Neuronal stem cell (in vitro differentiated cells): ENCODE measurements at regions not wholly inside any gene's neighbourhood (a gene's known extent, or its start where the extent isn't known, plus 50 kb on each side); places are given as distances from the start of the nearest gene placed in this dataset.

Experiments
- DNase-seq: peaks from one replicate; pipeline ENCODE4 v3.0.0-alpha.2; 2013; ENCODE audit warnings: low spot score
- H2AFZ ChIP-seq: one replicate; pipeline ENCODE4 v1.6.1; 2013; ENCODE audit warnings: mild to moderate bottlenecking, low read length, inconsistent platforms
- H2AK5ac ChIP-seq: 2 replicates; pipeline ENCODE4 v1.6.1; 2013; ENCODE audit warnings: low read depth, mild to moderate bottlenecking, inconsistent platforms, low read length, moderate library complexity, mixed read lengths
- H2BK120ac ChIP-seq: 2 replicates; pipeline ENCODE4 v1.6.1; 2013; ENCODE audit warnings: low read depth, mild to moderate bottlenecking, inconsistent platforms, low read length, moderate library complexity, mixed read lengths
- H2BK12ac ChIP-seq: one replicate; pipeline ENCODE4 v1.6.1; 2013; ENCODE audit warnings: low read length, inconsistent platforms
- H2BK15ac ChIP-seq: 2 replicates; pipeline ENCODE4 v1.6.1; 2013; ENCODE audit warnings: mild to moderate bottlenecking, low read length, inconsistent platforms, mixed read lengths
- H2BK5ac ChIP-seq: one replicate; pipeline ENCODE4 v1.6.1; 2013; ENCODE audit warnings: inconsistent platforms, mild to moderate bottlenecking, low read length, moderate library complexity
- H3K14ac ChIP-seq: one replicate; pipeline ENCODE4 v1.6.1; 2013; ENCODE audit warnings: low read length, inconsistent platforms
- H3K18ac ChIP-seq: 2 replicates; pipeline ENCODE4 v1.6.1; 2013; ENCODE audit warnings: low read length, inconsistent platforms
- H3K23ac ChIP-seq: 2 replicates; pipeline ENCODE4 v1.6.1; 2013; ENCODE audit warnings: low read depth, mild to moderate bottlenecking, mixed read lengths, low read length, inconsistent platforms; ENCODE audit not compliant: poor library complexity
- H3K27ac ChIP-seq: replicated peaks from 3 replicates; pipeline ENCODE4 v1.5.1; 2013; ENCODE audit warnings: low read length, inconsistent platforms
- H3K27me3 ChIP-seq, 3 experiments: 2 replicates each; pipeline ENCODE4 v1.6.1; 2013; ENCODE audit warnings: low read length in 3 of 3, mild to moderate bottlenecking in 2 of 3, inconsistent platforms in 1 of 3, low read depth in 1 of 3, mixed read lengths in 1 of 3, moderate library complexity in 1 of 3; ENCODE audit not compliant: control insufficient read depth in 3 of 3, insufficient read depth in 3 of 3
- H3K36me3 ChIP-seq, 2 donors: replicated peaks in 1 of 2; 2 replicates each; pipeline ENCODE4 v1.6.1; 2013; ENCODE audit warnings: low read length in 2 of 2; ENCODE audit not compliant: control insufficient read depth in 2 of 2, insufficient read depth in 2 of 2
- H3K4ac ChIP-seq: 2 replicates; pipeline ENCODE4 v1.6.1; 2013; ENCODE audit warnings: inconsistent platforms, mild to moderate bottlenecking, low read length, moderate library complexity
- H3K4me1 ChIP-seq, 2 donors: 1 replicate in 1 of 2; 2 replicates in 1 of 2; pipeline ENCODE4 v1.6.1; 2013; ENCODE audit warnings: low read length in 2 of 2, low read depth in 1 of 2; ENCODE audit not compliant: control insufficient read depth in 2 of 2, insufficient read depth in 1 of 2
- H3K4me2 ChIP-seq: one replicate; pipeline ENCODE4 v1.6.1; 2013; ENCODE audit warnings: mild to moderate bottlenecking, low read length, inconsistent platforms; ENCODE audit not compliant: insufficient read depth, poor library complexity, severe bottlenecking
- H3K4me3 ChIP-seq, 2 donors: 2 replicates each; pipeline ENCODE4 v1.5.1; 2013; ENCODE audit warnings: low read length in 2 of 2, mild to moderate bottlenecking in 2 of 2, inconsistent platforms in 1 of 2, moderate library complexity in 1 of 2
- H3K79me1 ChIP-seq: one replicate; pipeline ENCODE4 v1.6.1; 2013; ENCODE audit warnings: low read depth, mild to moderate bottlenecking, inconsistent platforms, low read length, moderate library complexity
- H3K9ac ChIP-seq: one replicate; pipeline ENCODE4 v1.6.1; 2013; ENCODE audit warnings: mild to moderate bottlenecking, low read depth, low read length, inconsistent platforms; ENCODE audit not compliant: poor library complexity
- H3K9me3 ChIP-seq, 2 donors: replicated peaks in 1 of 2; 2 replicates each; pipeline versions ENCODE3 to v1.6.1; 2013; ENCODE audit warnings: low read length in 2 of 2, mild to moderate bottlenecking in 2 of 2, inconsistent platforms in 1 of 2, low read depth in 1 of 2, mixed read lengths in 1 of 2, moderate library complexity in 1 of 2; ENCODE audit not compliant: control insufficient read depth in 2 of 2, insufficient read depth in 1 of 2
- H4K8ac ChIP-seq: one replicate; pipeline ENCODE4 v1.6.1; 2013; ENCODE audit warnings: low read depth, mild to moderate bottlenecking, inconsistent platforms, low read length, moderate library complexity
- H4K91ac ChIP-seq: one replicate; pipeline ENCODE4 v1.6.1; 2013; ENCODE audit warnings: low read length, low read depth, mild to moderate bottlenecking, inconsistent platforms; ENCODE audit not compliant: poor library complexity
- WGBS, 2 donors: extraction: QIAGEN DNeasy Blood & Tissue Kit; methylation state at CpG; one replicate each; pipeline ENCODE4 v1.1.7; 2013; ENCODE audit warnings: missing lambda C conversion rate in 2 of 2, mixed read lengths in 1 of 2; ENCODE audit not compliant: insufficient read length in 2 of 2, insufficient replicate concordance in 1 of 2; ENCODE audit errors: extremely low coverage in 2 of 2; 5-methylcytosine and 5-hydroxymethylcytosine counted together

GRCh38 chr11:96655474-96655873, 265.7 kb downstream of the JRKL start:
- H4K91ac ChIP-seq: no peak overlapping the region
- H3K9me3 ChIP-seq: no peaks in the 10 kb centered on the region
- no peak overlapping the region for H3K4ac ChIP-seq
- H3K14ac ChIP-seq: no peak overlapping the region
- no peak for DNase-seq
- H3K79me1 ChIP-seq: no peaks in the 10 kb centered on the region
- H2BK120ac ChIP-seq: no peak overlapping the region
- WGBS, 2 donors: no CpG with 5 or more reads among the region's 2 CpGs
- no peak overlapping the region for H3K27ac ChIP-seq
- no peak overlapping the region for H3K4me3 ChIP-seq
- no peak overlapping the region for H2AK5ac ChIP-seq
- H2BK12ac ChIP-seq: no peak overlapping the region
- no peak overlapping the region for H2AFZ ChIP-seq
- H3K9ac ChIP-seq: no peak overlapping the region
- no peaks in the 10 kb centered on the region for H3K36me3 ChIP-seq
- peaks cover 0 to 2% (median 0%) of the 10 kb centered on the region in 3 experiments for H3K27me3 ChIP-seq
- no peaks in the 10 kb centered on the region for H3K4me1 ChIP-seq
- H4K8ac ChIP-seq: no peak overlapping the region
- H3K23ac ChIP-seq: no peak overlapping the region
- no peak overlapping the region for H2BK15ac ChIP-seq
- H2BK5ac ChIP-seq: no peak overlapping the region
- no peak overlapping the region for H3K18ac ChIP-seq
- no peak overlapping the region for H3K4me2 ChIP-seq

- H3K27me3 ChIP-seq: peaks cover 0 to 2% (median 0%) of the 10 kb centered on the region in 3 experiments
- H3K27ac ChIP-seq: no peak overlapping the region
- no peak overlapping the region for H3K9ac ChIP-seq
- H3K4ac ChIP-seq: no peak overlapping the region
- H4K8ac ChIP-seq: no peak overlapping the region
- DNase-seq: no peak
- no peak overlapping the region for H3K4me3 ChIP-seq
- no peak overlapping the region for H2BK120ac ChIP-seq
- no peak overlapping the region for H3K4me2 ChIP-seq
- H3K23ac ChIP-seq: no peak overlapping the region
- no peaks in the 10 kb centered on the region for H3K79me1 ChIP-seq
- no peak overlapping the region for H4K91ac ChIP-seq
- no peak overlapping the region for H2BK12ac ChIP-seq
- no peak overlapping the region for H2BK5ac ChIP-seq
- WGBS, 2 donors: no CpG with 5 or more reads among the region's 5 CpGs
- H2BK15ac ChIP-seq: no peak overlapping the region
- no peaks in the 10 kb centered on the region for H3K4me1 ChIP-seq
- H3K36me3 ChIP-seq: no peaks in the 10 kb centered on the region
- no peaks in the 10 kb centered on the region for H3K9me3 ChIP-seq
- no peak overlapping the region for H3K18ac ChIP-seq
- H2AK5ac ChIP-seq: no peak overlapping the region
- H2AFZ ChIP-seq: no peak overlapping the region
- H3K14ac ChIP-seq: no peak overlapping the region
Measured at GRCh38 chr11:96658436-96658835, 268.6 kb downstream of the JRKL start.

DNA sequence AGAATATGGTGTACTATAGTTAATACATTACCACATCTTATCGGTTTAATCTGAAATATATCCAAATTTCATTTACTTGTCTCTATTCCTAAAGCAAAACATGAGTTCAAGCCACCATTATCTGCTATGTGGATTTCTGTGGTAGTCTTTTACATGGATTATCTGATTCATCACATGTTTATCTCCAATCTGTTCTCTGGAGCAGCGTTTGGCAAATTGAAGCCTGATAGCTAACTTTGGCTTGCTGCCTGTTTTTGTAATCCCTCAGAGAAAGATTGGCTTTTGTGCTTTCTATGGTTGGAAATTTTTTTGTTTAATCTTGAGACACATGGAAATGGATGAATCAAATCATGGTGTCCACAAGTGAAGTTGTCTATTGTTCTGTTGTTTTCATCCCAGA, 274.3 kb downstream of the JRKL start:
- no peak overlapping the region for H3K4ac ChIP-seq
- H2BK15ac ChIP-seq: no peak overlapping the region
- no peak overlapping the region for H3K4me2 ChIP-seq
- no peak overlapping the region for H2AK5ac ChIP-seq
- no peak overlapping the region for H2BK12ac ChIP-seq
- no peak overlapping the region for H3K4me3 ChIP-seq
- no CpG with 5 or more reads among the region's 2 CpGs for WGBS, 2 donors
- H4K8ac ChIP-seq: no peak overlapping the region
- H3K23ac ChIP-seq: no peak overlapping the region
- no peaks in the 10 kb centered on the region for H3K36me3 ChIP-seq
- DNase-seq: no peak
- H2AFZ ChIP-seq: no peak overlapping the region
- H3K18ac ChIP-seq: no peak overlapping the region
- no peak overlapping the region for H2BK5ac ChIP-seq
- no peaks in the 10 kb centered on the region for H3K9me3 ChIP-seq
- no peaks in the 10 kb centered on the region for H3K27me3 ChIP-seq
- H3K27ac ChIP-seq: no peak overlapping the region
- H4K91ac ChIP-seq: no peak overlapping the region
- H2BK120ac ChIP-seq: no peak overlapping the region
- H3K4me1 ChIP-seq: no peaks in the 10 kb centered on the region
- H3K14ac ChIP-seq: no peak overlapping the region
- no peak overlapping the region for H3K9ac ChIP-seq
- H3K79me1 ChIP-seq: no peaks in the 10 kb centered on the region

GRCh38 chr11:96680211-96681018, 290.6 kb downstream of the JRKL start:
- no peak for DNase-seq
- Histone ChIP-seq H2BK120ac (no peak overlapping the region), H3K27ac (no peak overlapping the region), H3K4me2 (no peak overlapping the region), H3K9me3 (no peaks in the 10 kb centered on the region), H3K4me3 (no peak overlapping the region), H2BK5ac (no peak overlapping the region), H3K36me3 (no peaks in the 10 kb centered on the region), H3K18ac (no peak overlapping the region), H3K23ac (no peak overlapping the region), H3K4ac (no peak overlapping the region), H4K8ac (no peak overlapping the region), H2AK5ac (no peak overlapping the region), H2BK12ac (no peak overlapping the region), H4K91ac (no peak overlapping the region), H3K79me1 (no peaks in the 10 kb centered on the region), H2AFZ (no peak overlapping the region), H3K4me1 (no peaks in the 10 kb centered on the region), H3K27me3 (no peaks in the 10 kb centered on the region), H2BK15ac (no peak overlapping the region), H3K9ac (no peak overlapping the region), H3K14ac (no peak overlapping the region)
- no CpG with 5 or more reads among the region's 5 CpGs for whole genome bisulfite sequencing, 2 donors
